ENCODE measurements at regions not wholly inside any gene's neighbourhood (a gene's known extent, or its start where the extent isn't known, plus 50 kb on each side); places are given as distances from the start of the nearest gene placed in this dataset.
"Not testable (repeated sequence)": the region's sequence is repeated elsewhere in the genome, so short reads cannot be mapped to it uniquely, and the experiment has no call there.

GRCh38 chr22:11434671-11435070, 4093.3 kb upstream of the OR11H1 start:
- not testable (repeated sequence) for H4K8ac ChIP-seq (replicated peaks; ENCODE audit: insufficient read length, low read depth, low read length); H3K23me2 ChIP-seq (ENCODE audit: insufficient read length, low read depth, low read length, poor library complexity, severe bottlenecking); H3T11ph ChIP-seq (ENCODE audit: low read length); H3K14ac ChIP-seq (ENCODE audit: insufficient read depth, low read length); H2AFZ ChIP-seq (ENCODE audit: low read length); H3K36me3 Mint-ChIP-seq (ENCODE audit: insufficient read depth in 1 of 3, low read depth in 3 of 3); H4K20me1 ChIP-seq (ENCODE audit: control insufficient read depth, insufficient read depth, insufficient read length); H3K4me2 ChIP-seq (ENCODE audit: insufficient read depth, insufficient read length, low read length); H4K5ac ChIP-seq (ENCODE audit: insufficient read length, low read depth, low read length); H2BK12ac ChIP-seq (ENCODE audit: insufficient read length, low read depth, low read length); H2BK120ac ChIP-seq (ENCODE audit: low read depth, low read length, poor library complexity, severe bottlenecking); H3K9ac ChIP-seq (ENCODE audit: extremely low read depth, insufficient read length, low read length); DNase-seq; H2BK5ac ChIP-seq (ENCODE audit: insufficient read length, low read length); H4K91ac ChIP-seq (ENCODE audit: insufficient read length, low read depth, low read length); H3K23ac ChIP-seq (ENCODE audit: insufficient read length, low read depth, low read length); H3K18ac ChIP-seq (ENCODE audit: insufficient read length, low read depth, low read length); H2BK15ac ChIP-seq (ENCODE audit: low read depth, low read length); H3K27me3 ChIP-seq (ENCODE audit: insufficient read depth, low read length); H3K79me2 ChIP-seq (ENCODE audit: insufficient read depth, low read length); H3K79me1 ChIP-seq (ENCODE audit: insufficient read depth, low read depth, low read length, poor library complexity, severe bottlenecking); H3K56ac ChIP-seq (ENCODE audit: insufficient read length, low read depth, low read length); H3K4me1 ChIP-seq (ENCODE audit: insufficient read depth, low read length); H2BK20ac ChIP-seq (ENCODE audit: low read depth, low read length, poor library complexity, severe bottlenecking); H3K27me3 Mint-ChIP-seq (ENCODE audit: low read depth); H3K9me3 ChIP-seq (ENCODE audit: control insufficient read depth, low read depth, low read length); H3K4ac ChIP-seq (ENCODE audit: low read depth, low read length); H3K27ac ChIP-seq (ENCODE audit: insufficient read length, low read depth, low read length); H2AK5ac ChIP-seq (ENCODE audit: insufficient read length, low read length); H3K4me1 Mint-ChIP-seq; H3K4me3 Mint-ChIP-seq; H3K27ac Mint-ChIP-seq
- peaks cover 45 to 52% of the 10 kb centered on the region in 2 experiments for H3K9me3 Mint-ChIP-seq
- WGBS (ENCODE audit: extremely low coverage, insufficient read length, low lambda C conversion rate): no CpG with 5 or more reads among the region's 8 CpGs

Data from H9 (cell line).